Tibial nerve (tissue), 3 donors: ENCODE measurements at regions not wholly inside any gene's neighbourhood (a gene's known extent, or its start where the extent isn't known, plus 50 kb on each side); places are given as distances from the start of the nearest gene placed in this dataset.

Experiments
- CTCF ChIP-seq, 5 experiments: fragments of 200-600 bp in 3 of 5; fragments of 450-650 bp in 2 of 5; sonication (generic) in 3 of 5; IDR thresholded peaks; one replicate each; pipeline ENCODE4 v1.5.1; 2016 to 2019; ENCODE audit warnings: antibody characterized with exemption in 5 of 5, mild to moderate bottlenecking in 3 of 5, moderate library complexity in 2 of 5
- POLR2A ChIP-seq, 2 donors: fragments of 450-650 bp; IDR thresholded peaks; one replicate each; pipeline ENCODE4 v1.6.1; 2017; ENCODE audit warnings: antibody characterized with exemption in 2 of 2, mild to moderate bottlenecking in 2 of 2, moderate library complexity in 2 of 2

GRCh38 chr5:89053547-89053946 is 170.6 kb upstream of the MEF2C start:
- TF ChIP-seq CTCF (IDR thresholded peaks at IDR 0.05): no peak
- no peak for TF ChIP-seq POLR2A (IDR thresholded peaks at IDR 0.05)
